B cell (primary cell): ENCODE measurements at regions not wholly inside any gene's neighbourhood (a gene's known extent, or its start where the extent isn't known, plus 50 kb on each side); places are given as distances from the start of the nearest gene placed in this dataset.

Experiments
- ATAC-seq: fragments of 200-7000 bp; cut with Tn5 transposase; one replicate; pipeline ENCODE4 v1.10.0; 2021; ENCODE audit warnings: low read depth, mild to moderate bottlenecking, moderate number of reproducible peaks, moderate library complexity
- CTCF ChIA-PET: fragments of 350-600 bp; sonication (Branson Sonifier 250); formaldehyde crosslinking; loops from one replicate; lab custom pipeline; 2021; ENCODE audit warnings: antibody characterized with exemption, inconsistent platforms; lab: Charles Lee
- POLR2A ChIA-PET: fragments of 350-600 bp; sonication (Branson Sonifier 250); formaldehyde crosslinking; loops from one replicate; lab custom pipeline; 2021; ENCODE audit warnings: antibody characterized with exemption; lab: Charles Lee
- DNase-seq: peaks from one replicate; pipeline ENCODE4 v3.0.0; 2013
- H2AFZ ChIP-seq: 2 replicates; pipeline ENCODE4 v1.6.1; 2012; ENCODE audit warnings: mild to moderate bottlenecking, low read depth, low read length; ENCODE audit not compliant: insufficient read depth, poor library complexity, severe bottlenecking
- H3K27ac ChIP-seq, 2 donors: 1 replicate in 1 of 2; 2 replicates in 1 of 2; pipeline ENCODE4 v1.5.1; 2012 to 2013; ENCODE audit warnings: low read length in 2 of 2, mild to moderate bottlenecking in 2 of 2, moderate library complexity in 1 of 2
- H3K27me3 ChIP-seq, 4 experiments: fragments of 200-600 bp in 1 of 4; sonication (generic) in 1 of 4; replicated peaks in 1 of 4; 1 replicate in 2 of 4; 2 replicates in 2 of 4; pipeline versions ENCODE4 v1.6.1 to v1.7.0; 2013 to 2016; ENCODE audit warnings: low read length in 3 of 4, mild to moderate bottlenecking in 2 of 4, mixed read lengths in 1 of 4, moderate library complexity in 1 of 4; ENCODE audit not compliant: insufficient read depth in 4 of 4, control insufficient read depth in 3 of 4; ENCODE audit errors: control extremely low read depth in 1 of 4
- H3K36me3 ChIP-seq, 2 experiments: replicated peaks in 1 of 2; 1 replicate in 1 of 2; 2 replicates in 1 of 2; pipeline versions ENCODE4 v1.6.1 to v1.7.1; 2013; ENCODE audit warnings: low read length in 1 of 2; ENCODE audit not compliant: insufficient read depth in 2 of 2, control insufficient read depth in 1 of 2; ENCODE audit errors: control extremely low read depth in 1 of 2, extremely low read depth in 1 of 2
- H3K4me1 ChIP-seq, 2 donors: fragments of 200-600 bp in 1 of 2; sonication (generic) in 1 of 2; 1 replicate in 1 of 2; 2 replicates in 1 of 2; pipeline versions ENCODE4 v1.5.1 to v1.6.1; 2013 to 2017; ENCODE audit warnings: low read length in 2 of 2; ENCODE audit not compliant: control insufficient read depth in 2 of 2, insufficient read depth in 2 of 2
- H3K4me2 ChIP-seq: replicated peaks from 2 replicates; pipeline ENCODE3; 2012; ENCODE audit warnings: mild to moderate bottlenecking, low read depth, low read length; ENCODE audit not compliant: poor library complexity, severe bottlenecking
- H3K4me3 ChIP-seq, 5 experiments: fragments of 200-600 bp in 1 of 5; sonication (generic) in 1 of 5; 1 replicate in 3 of 5; 2 replicates in 2 of 5; pipeline versions ENCODE4 v1.5.1 to v1.7.0; 2011 to 2016; ENCODE audit warnings: low read length in 4 of 5, mild to moderate bottlenecking in 4 of 5, low read depth in 2 of 5, control low read depth in 1 of 5, moderate library complexity in 1 of 5; ENCODE audit not compliant: insufficient read depth in 1 of 5; ENCODE audit errors: control extremely low read depth in 1 of 5, extremely low read depth in 1 of 5
- H3K79me2 ChIP-seq: fragments of 200-600 bp; sonication (generic); one replicate; pipeline ENCODE4 v1.6.0; 2016; ENCODE audit warnings: low read length; ENCODE audit not compliant: control insufficient read depth, insufficient read depth
- H3K9ac ChIP-seq: fragments of 200-600 bp; sonication (generic); 2 replicates; pipeline ENCODE4 v1.6.1; 2017; ENCODE audit warnings: mild to moderate bottlenecking, low read length, moderate library complexity
- H3K9me3 ChIP-seq, 3 donors: one replicate each; pipeline versions ENCODE4 v1.6.1 to v1.7.1; 2013; ENCODE audit warnings: low read length in 2 of 3; ENCODE audit not compliant: control insufficient read depth in 2 of 3, insufficient read depth in 1 of 3; ENCODE audit errors: control extremely low read depth in 1 of 3
- H4K20me1 ChIP-seq: 2 replicates; pipeline ENCODE4 v1.6.0; 2012; ENCODE audit warnings: mild to moderate bottlenecking, low read length; ENCODE audit not compliant: insufficient read depth, control insufficient read depth, poor library complexity, severe bottlenecking
- H3K27ac Mint-ChIP-seq: one replicate; pipeline ENCODE4 v1.8.0; 2021; ENCODE audit warnings: mixed read lengths
- H3K27me3 Mint-ChIP-seq: one replicate; pipeline ENCODE4 v1.8.0; 2021; ENCODE audit warnings: mixed read lengths
- H3K4me1 Mint-ChIP-seq: one replicate; pipeline ENCODE4 v1.8.0; 2021; ENCODE audit warnings: mixed read lengths
- H3K4me3 Mint-ChIP-seq: one replicate; pipeline ENCODE4 v1.8.0; 2021; ENCODE audit warnings: mixed read lengths
- H3K9me3 Mint-ChIP-seq: one replicate; pipeline ENCODE4 v1.8.0; 2022; ENCODE audit warnings: mixed read lengths; ENCODE audit not compliant: insufficient read depth
- CTCF ChIP-seq: fragments of 200-600 bp; IDR thresholded peaks from one replicate; pipeline ENCODE4 v1.8.0; 2022; ENCODE audit warnings: antibody characterized with exemption, mild to moderate bottlenecking
- EZH2 ChIP-seq: IDR thresholded peaks from 2 replicates; pipeline ENCODE4 v1.6.1; 2012; ENCODE audit warnings: borderline replicate concordance, low read depth, mild to moderate bottlenecking, moderate library complexity, low read length; ENCODE audit not compliant: insufficient read depth, poor library complexity, severe bottlenecking
- WGBS: methylation state at CpG from one replicate; pipeline ENCODE4 v1.1.5; 2013; ENCODE audit warnings: missing lambda C conversion rate; ENCODE audit not compliant: insufficient coverage; 5-methylcytosine and 5-hydroxymethylcytosine counted together
- intact Hi-C: fragments of 100-400 bp; cut with micrococcal nuclease; formaldehyde crosslinking; loops from one replicate; pipeline ENCODE4 v1.10.0; 2022

GRCh38 chr2:126749537-126749936, 93.6 kb downstream of the GYPC start:
- no CpG with 5 or more reads among the region's 1 CpG for WGBS
- no peak overlapping the region for H3K4me3 ChIP-seq
- Mint-ChIP-seq H3K4me3 (no peak overlapping the region), H3K27me3 (peaks cover 6% of the 10 kb centered on the region), H3K9me3 (no peaks in the 10 kb centered on the region), H3K27ac (no peak overlapping the region), H3K4me1 (no peaks in the 10 kb centered on the region)
- no peak for ATAC-seq
- no peaks in the 10 kb centered on the region for H3K36me3 ChIP-seq
- no peaks in the 10 kb centered on the region for H3K9me3 ChIP-seq
- ChIA-PET CTCF (interaction anchor here (2.0 to 3.1 kb wide), 2 partner anchors 222 to 224 kb away, joined by 4 to 34 read pairs; no protein-coding TSS in a partner anchor), POLR2A (no interaction called here)
- no peak overlapping the region for H2AFZ ChIP-seq
- no peaks in the 10 kb centered on the region for H4K20me1 ChIP-seq
- H3K9ac ChIP-seq: no peak overlapping the region
- intact Hi-C loops: loop anchor here (1.0 kb wide), 1 partner anchor 221 kb away; no protein-coding TSS in a partner anchor
- no peak overlapping the region for H3K4me2 ChIP-seq
- H3K4me1 ChIP-seq: no peaks in the 10 kb centered on the region
- peak; percentile 34 for TF ChIP-seq CTCF
- no peak for TF ChIP-seq EZH2
- DNase-seq: peak; percentile 23
- H3K27ac ChIP-seq: no peak overlapping the region
- peaks cover 0 to 12% (median 0%) of the 10 kb centered on the region in 4 experiments for H3K27me3 ChIP-seq
- no peaks in the 10 kb centered on the region for H3K79me2 ChIP-seq

- TF ChIP-seq CTCF (no peak), EZH2 (no peak)
- Mint-ChIP-seq H3K4me1 (no peaks in the 10 kb centered on the region), H3K9me3 (no peaks in the 10 kb centered on the region), H3K27ac (no peak overlapping the region), H3K27me3 (peaks cover 6% of the 10 kb centered on the region), H3K4me3 (no peak overlapping the region)
- ChIA-PET CTCF (interaction anchor here (2.0 to 3.1 kb wide), 2 partner anchors 223 to 225 kb away, joined by 4 to 34 read pairs; no protein-coding TSS in a partner anchor), POLR2A (no interaction called here)
- no peak overlapping the region for H3K4me2 ChIP-seq
- intact Hi-C loops: no loop called here
- no peaks in the 10 kb centered on the region for H3K79me2 ChIP-seq
- H3K4me3 ChIP-seq: no peak overlapping the region
- H2AFZ ChIP-seq: no peak overlapping the region
- H3K9ac ChIP-seq: no peak overlapping the region
- no peaks in the 10 kb centered on the region for H3K4me1 ChIP-seq
- H3K9me3 ChIP-seq: no peaks in the 10 kb centered on the region
- H4K20me1 ChIP-seq: no peaks in the 10 kb centered on the region
- DNase-seq (no peak), ATAC-seq (no peak)
- no peaks in the 10 kb centered on the region for H3K36me3 ChIP-seq
- H3K27ac ChIP-seq: no peak overlapping the region
- H3K27me3 ChIP-seq: peaks cover 0 to 12% (median 0%) of the 10 kb centered on the region in 4 experiments
- WGBS: no CpG with 5 or more reads among the region's 4 CpGs
Observed at GRCh38 chr2:126750506-126750905, 94.5 kb downstream of the GYPC start.
